ENCODE measurements at regions not wholly inside any gene's neighbourhood (a gene's known extent, or its start where the extent isn't known, plus 50 kb on each side); places are given as distances from the start of the nearest gene placed in this dataset.

- FAIRE-seq (no peak), DNase-seq (ENCODE audit: insufficient read length, low spot score) (no peak)
- TF ChIP-seq POLR2A (IDR thresholded peaks at IDR 0.05; ENCODE audit: low read depth, low read length) = no peak
- TF ChIP-seq POU2F2 (IDR thresholded peaks at IDR 0.05; ENCODE audit: low read depth, low read length) = no peak
Measured at GRCh38 chr18:2100694-2101213, 470.6 kb downstream of the METTL4 start.

DNA sequence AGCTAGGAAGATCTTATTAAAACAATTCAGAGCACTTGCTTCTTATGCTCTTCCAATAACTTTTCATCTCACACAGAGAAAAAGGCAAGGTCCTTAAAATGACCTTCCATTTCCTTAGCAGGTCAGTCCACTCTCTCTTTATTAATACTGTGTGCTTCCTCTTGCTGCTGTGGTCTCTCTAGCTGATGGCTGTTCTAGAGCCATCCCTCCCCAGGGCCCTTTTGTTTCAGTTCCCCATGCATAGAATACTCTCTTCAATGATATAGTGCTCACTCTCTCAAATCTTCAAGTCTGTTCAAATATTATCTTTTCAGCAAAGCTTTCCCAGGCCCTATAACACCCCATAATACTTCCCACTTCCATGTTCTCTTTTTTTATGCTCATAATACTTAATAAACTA is 469.3 kb downstream of the METTL4 start:
- DNase-seq (ENCODE audit: insufficient read length, low spot score) (no peak), FAIRE-seq (no peak)
- TF ChIP-seq POU2F2 (IDR thresholded peaks at IDR 0.05; ENCODE audit: low read depth, low read length) (no peak), TAF1 (IDR thresholded peaks at IDR 0.05; ENCODE audit: low read depth, low read length) (no peak), SPI1 (IDR thresholded peaks at IDR 0.05; ENCODE audit: low read depth, low read length) (peak; percentile 67)

GRCh38 chr18:2103299-2103698 is 468.0 kb downstream of the METTL4 start:
- DNase-seq (ENCODE audit: insufficient read length, low spot score) (no peak), FAIRE-seq (no peak)
- no peak for TF ChIP-seq TAF1 (IDR thresholded peaks at IDR 0.05; ENCODE audit: low read depth, low read length)
- TF ChIP-seq SPI1 (IDR thresholded peaks at IDR 0.05; ENCODE audit: low read depth, low read length) = no peak
- TF ChIP-seq POLR2AphosphoS5 (IDR thresholded peaks at IDR 0.05; ENCODE audit: low read depth, low read length) = no peak
- no peak for TF ChIP-seq POLR2A (IDR thresholded peaks at IDR 0.05; ENCODE audit: low read depth, low read length)
- TF ChIP-seq PAX5 (IDR thresholded peaks at IDR 0.05; ENCODE audit: insufficient read depth, low read length, severe bottlenecking) = no peak
- no peak for TF ChIP-seq POU2F2 (IDR thresholded peaks at IDR 0.05; ENCODE audit: low read depth, low read length)

DNA sequence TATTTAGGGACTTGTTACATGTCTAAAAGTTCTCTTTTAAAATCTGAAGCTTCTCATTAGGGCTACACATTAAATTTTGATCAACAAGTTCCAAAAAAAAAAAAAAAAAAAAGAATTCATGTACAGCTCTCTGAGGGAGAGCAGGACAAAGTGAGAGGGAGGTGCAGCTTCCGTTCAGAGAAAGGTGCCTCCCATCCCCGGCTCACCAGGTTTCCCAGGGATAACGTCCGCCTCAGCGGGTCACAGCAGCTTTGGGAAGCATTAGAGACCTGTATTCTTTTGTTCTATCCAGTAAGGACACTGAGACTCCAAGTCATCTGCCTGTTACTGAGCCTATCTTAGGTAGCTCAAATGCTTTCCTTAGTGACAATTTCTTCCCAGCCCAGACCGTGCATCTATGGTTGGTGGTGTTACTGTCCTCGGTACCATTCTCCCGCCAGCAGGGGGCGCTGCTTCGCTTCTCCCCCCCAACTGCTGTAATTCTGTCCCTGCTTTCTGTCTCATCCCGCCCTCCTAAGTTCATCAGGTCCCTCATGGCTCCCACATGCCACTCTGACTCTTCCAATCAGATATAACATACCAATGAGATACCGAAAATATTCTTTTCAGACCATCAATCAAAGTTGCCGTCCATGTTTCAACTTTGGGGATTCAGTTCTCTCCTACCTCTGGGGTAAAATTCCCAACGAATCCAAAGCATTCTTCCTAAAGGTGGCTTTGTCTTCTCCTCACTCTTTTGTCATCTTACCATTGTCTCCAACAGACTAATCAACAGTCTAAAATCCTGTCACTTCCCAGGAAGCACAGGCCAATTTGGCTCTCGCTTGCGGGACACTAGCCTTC is 466.5 kb downstream of the METTL4 start:
- TF ChIP-seq TAF1 (IDR thresholded peaks at IDR 0.05; ENCODE audit: low read depth, low read length) = no peak
- TF ChIP-seq POU2F2 (IDR thresholded peaks at IDR 0.05; ENCODE audit: low read depth, low read length) = no peak
- no peak for TF ChIP-seq PAX5 (IDR thresholded peaks at IDR 0.05; ENCODE audit: insufficient read depth, low read length, severe bottlenecking)
- TF ChIP-seq POLR2AphosphoS5 (IDR thresholded peaks at IDR 0.05; ENCODE audit: low read depth, low read length) = no peak
- no peak for TF ChIP-seq POLR2A (IDR thresholded peaks at IDR 0.05; ENCODE audit: low read depth, low read length)
- no peak for TF ChIP-seq SPI1 (IDR thresholded peaks at IDR 0.05; ENCODE audit: low read depth, low read length)
- FAIRE-seq = peak; percentile 92
- DNase-seq (ENCODE audit: insufficient read length, low spot score) = peak; percentile 19

DNA sequence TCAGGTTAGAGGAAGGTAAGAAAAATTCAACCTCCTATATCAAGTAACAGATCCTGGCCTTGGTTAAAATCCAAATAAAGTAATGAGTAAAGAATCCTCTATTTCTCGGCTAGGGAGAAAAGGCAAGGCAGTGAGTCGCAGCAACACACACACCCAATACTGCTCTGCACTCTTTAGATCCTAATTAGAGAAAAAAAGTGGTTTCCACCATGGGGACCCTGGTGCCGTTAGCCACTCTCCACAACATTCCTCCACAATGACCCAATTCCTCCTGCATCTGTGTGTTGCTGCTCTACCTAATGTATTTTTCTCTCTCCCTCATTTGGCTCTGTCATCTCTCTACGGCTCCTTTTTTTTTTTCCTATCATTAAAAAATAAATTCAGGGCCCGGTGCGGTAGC is 462.7 kb downstream of the METTL4 start:
- TF ChIP-seq POU2F2 (IDR thresholded peaks at IDR 0.05; ENCODE audit: low read depth, low read length) (no peak), POLR2A (IDR thresholded peaks at IDR 0.05; ENCODE audit: low read depth, low read length) (no peak)
- DNase-seq (ENCODE audit: insufficient read length, low spot score) (no peak), FAIRE-seq (no peak)

DNA sequence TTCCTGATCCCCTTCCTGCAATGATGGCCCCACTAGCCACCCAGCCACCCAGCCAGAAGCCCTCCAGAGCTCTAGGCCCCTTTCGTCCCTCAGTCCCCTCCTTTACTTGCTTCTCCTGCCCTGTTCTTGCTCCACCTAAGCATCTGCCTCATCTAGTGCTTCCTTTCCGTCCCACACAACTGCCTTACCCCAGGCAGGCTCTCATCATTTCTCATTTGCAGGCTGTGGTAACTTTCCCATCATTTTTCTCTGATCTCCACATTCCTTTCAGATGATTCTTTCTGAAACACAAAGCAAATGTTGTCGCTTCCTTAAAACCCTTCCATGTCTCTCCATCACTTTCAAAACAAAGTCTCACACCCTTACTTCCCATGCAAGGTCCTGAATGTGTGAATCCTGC is 459.8 kb downstream of the METTL4 start:
- FAIRE-seq (no peak), DNase-seq (ENCODE audit: insufficient read length, low spot score) (no peak)
- TF ChIP-seq TAF1 (IDR thresholded peaks at IDR 0.05; ENCODE audit: low read depth, low read length) = no peak
- TF ChIP-seq POLR2A (IDR thresholded peaks at IDR 0.05; ENCODE audit: low read depth, low read length) = no peak
- no peak for TF ChIP-seq POLR2AphosphoS5 (IDR thresholded peaks at IDR 0.05; ENCODE audit: low read depth, low read length)
- no peak for TF ChIP-seq SPI1 (IDR thresholded peaks at IDR 0.05; ENCODE audit: low read depth, low read length)
- no peak for TF ChIP-seq PAX5 (IDR thresholded peaks at IDR 0.05; ENCODE audit: insufficient read depth, low read length, severe bottlenecking)
- no peak for TF ChIP-seq POU2F2 (IDR thresholded peaks at IDR 0.05; ENCODE audit: low read depth, low read length)

GRCh38 chr18:2112435-2113045 is 458.8 kb downstream of the METTL4 start:
- TF ChIP-seq POLR2AphosphoS5 (IDR thresholded peaks at IDR 0.05; ENCODE audit: low read depth, low read length) (no peak), POLR2A (IDR thresholded peaks at IDR 0.05; ENCODE audit: low read depth, low read length) (no peak), SPI1 (IDR thresholded peaks at IDR 0.05; ENCODE audit: low read depth, low read length) (no peak), TAF1 (IDR thresholded peaks at IDR 0.05; ENCODE audit: low read depth, low read length) (no peak), PAX5 (IDR thresholded peaks at IDR 0.05; ENCODE audit: insufficient read depth, low read length, severe bottlenecking) (no peak), POU2F2 (IDR thresholded peaks at IDR 0.05; ENCODE audit: low read depth, low read length) (no peak)
- DNase-seq (ENCODE audit: insufficient read length, low spot score) (no peak), FAIRE-seq (no peak)

- TF ChIP-seq TAF1 (IDR thresholded peaks at IDR 0.05; ENCODE audit: low read depth, low read length) = no peak
- no peak for TF ChIP-seq POLR2AphosphoS5 (IDR thresholded peaks at IDR 0.05; ENCODE audit: low read depth, low read length)
- TF ChIP-seq POU2F2 (IDR thresholded peaks at IDR 0.05; ENCODE audit: low read depth, low read length) = no peak
- no peak for TF ChIP-seq SPI1 (IDR thresholded peaks at IDR 0.05; ENCODE audit: low read depth, low read length)
- no peak for TF ChIP-seq PAX5 (IDR thresholded peaks at IDR 0.05; ENCODE audit: insufficient read depth, low read length, severe bottlenecking)
- TF ChIP-seq POLR2A (IDR thresholded peaks at IDR 0.05; ENCODE audit: low read depth, low read length) = no peak
- DNase-seq (ENCODE audit: insufficient read length, low spot score) = no peak
- FAIRE-seq = no peak
Measured at GRCh38 chr18:2114289-2114688, 457.0 kb downstream of the METTL4 start.

DNA sequence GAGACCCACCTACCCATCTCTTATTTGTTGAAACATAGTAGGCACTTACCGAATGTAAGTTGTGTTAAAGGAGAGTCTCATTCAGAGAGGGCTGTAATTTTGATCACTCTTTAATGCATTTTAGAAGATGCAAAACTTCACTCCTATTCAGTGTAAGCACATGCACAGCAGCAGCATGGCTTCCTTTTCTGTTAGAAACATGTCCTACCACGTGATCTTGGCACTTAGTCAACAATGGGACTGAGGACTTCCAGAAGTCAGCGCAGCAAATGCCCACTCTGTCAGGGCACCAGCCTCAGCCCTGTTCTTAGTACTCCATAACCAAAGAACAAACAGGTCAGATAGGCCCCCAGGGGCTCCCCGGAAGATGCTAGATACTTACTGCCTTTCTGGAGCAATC is 456.5 kb downstream of the METTL4 start:
- TF ChIP-seq POU2F2 (IDR thresholded peaks at IDR 0.05; ENCODE audit: low read depth, low read length) (no peak), PAX5 (IDR thresholded peaks at IDR 0.05; ENCODE audit: insufficient read depth, low read length, severe bottlenecking) (no peak), SPI1 (IDR thresholded peaks at IDR 0.05; ENCODE audit: low read depth, low read length) (no peak), TAF1 (IDR thresholded peaks at IDR 0.05; ENCODE audit: low read depth, low read length) (no peak), POLR2AphosphoS5 (IDR thresholded peaks at IDR 0.05; ENCODE audit: low read depth, low read length) (no peak), POLR2A (IDR thresholded peaks at IDR 0.05; ENCODE audit: low read depth, low read length) (no peak)
- no peak for DNase-seq (ENCODE audit: insufficient read length, low spot score)
- no peak for FAIRE-seq

- no peak for FAIRE-seq
- no peak for TF ChIP-seq POU2F2 (IDR thresholded peaks at IDR 0.05; ENCODE audit: low read depth, low read length)
- no peak for TF ChIP-seq POLR2A (IDR thresholded peaks at IDR 0.05; ENCODE audit: low read depth, low read length)
- no peak for TF ChIP-seq PAX5 (IDR thresholded peaks at IDR 0.05; ENCODE audit: insufficient read depth, low read length, severe bottlenecking)
- no peak for TF ChIP-seq POLR2AphosphoS5 (IDR thresholded peaks at IDR 0.05; ENCODE audit: low read depth, low read length)
- no peak for TF ChIP-seq SPI1 (IDR thresholded peaks at IDR 0.05; ENCODE audit: low read depth, low read length)
- no peak for TF ChIP-seq TAF1 (IDR thresholded peaks at IDR 0.05; ENCODE audit: low read depth, low read length)
- no peak for DNase-seq (ENCODE audit: insufficient read length, low spot score)
Measured at GRCh38 chr18:2121224-2121623, 450.1 kb downstream of the METTL4 start.

Measured in GM12891 (cell line).